Endothelial cell of umbilical vein (primary cell): ENCODE measurements at regions not wholly inside any gene's neighbourhood (a gene's known extent, or its start where the extent isn't known, plus 50 kb on each side); places are given as distances from the start of the nearest gene placed in this dataset.

Experiments
- BruUV-seq: library from RNA; stranded (reverse); fragments of 400-500 nt; replicated peaks from 2 replicates; lab custom pipeline; 2021; lab: Mats Ljungman, UMichigan
- CTCF ChIA-PET: fragments of 300-600, 350-600 bp; sonication (Branson Sonifier 250); formaldehyde crosslinking; loops from one replicate; lab custom pipeline; 2021; ENCODE audit warnings: antibody characterized with exemption, inconsistent platforms; lab: Charles Lee
- POLR2A ChIA-PET: fragments of 300-600, 350-600 bp; sonication (Branson Sonifier 250); formaldehyde crosslinking; loops from one replicate; lab custom pipeline; 2021; ENCODE audit warnings: antibody characterized with exemption, inconsistent platforms; lab: Charles Lee
- DNase-seq: peaks from one replicate; pipeline ENCODE4 v3.0.0-alpha.2; 2011; ENCODE audit warnings: low read depth, low spot score
- FAIRE-seq: peaks from 2 replicates; lab custom pipeline; 2011; peaks lifted over from hg19 to GRCh38; lab: Jason Lieb, UNC
- H2AFZ ChIP-seq: 2 replicates; pipeline ENCODE4 v1.6.0; 2012; ENCODE audit warnings: low read depth, low read length, control low read depth, inconsistent platforms
- H3K27ac ChIP-seq: 2 replicates; pipeline ENCODE4 v1.5.1; 2011; ENCODE audit warnings: low read depth, mild to moderate bottlenecking, control low read depth, low read length, moderate library complexity; ENCODE audit not compliant: insufficient read depth
- H3K27me3 ChIP-seq, 2 experiments: 2 replicates each; pipeline versions ENCODE4 v1.6.0 to v1.6.1; 2011; ENCODE audit warnings: low read length in 2 of 2, mixed read lengths in 1 of 2; ENCODE audit not compliant: control insufficient read depth in 2 of 2, insufficient read depth in 2 of 2
- H3K36me3 ChIP-seq, 2 experiments: 2 replicates in 1 of 2; 3 replicates in 1 of 2; pipeline ENCODE4 v1.5.1; 2011; ENCODE audit warnings: low read length in 2 of 2, mild to moderate bottlenecking in 1 of 2, moderate library complexity in 1 of 2; ENCODE audit not compliant: control insufficient read depth in 2 of 2, insufficient read depth in 2 of 2; ENCODE audit errors: extremely low read depth in 1 of 2
- H3K4me1 ChIP-seq: 3 replicates; pipeline ENCODE4 v1.5.1; 2011; ENCODE audit warnings: mild to moderate bottlenecking, low read length; ENCODE audit not compliant: control insufficient read depth, insufficient read depth; ENCODE audit errors: extremely low read depth
- H3K4me2 ChIP-seq: 2 replicates; pipeline ENCODE4 v1.6.1; 2011; ENCODE audit warnings: low read length, control low read depth, mixed read lengths; ENCODE audit not compliant: insufficient read depth
- H3K4me3 ChIP-seq, 3 experiments: fragments of 200-600 bp in 1 of 3; sonication (generic), shearing (Covaris generic) in 1 of 3; replicated peaks in 1 of 3; 2 replicates each; pipeline ENCODE4 v1.5.1; 2011 to 2016; ENCODE audit warnings: control low read depth in 3 of 3, low read length in 3 of 3, mild to moderate bottlenecking in 2 of 3, inconsistent platforms in 1 of 3, low read depth in 1 of 3, moderate library complexity in 1 of 3; ENCODE audit not compliant: insufficient read depth in 1 of 3
- H3K79me2 ChIP-seq: 2 replicates; pipeline ENCODE4 v1.6.0; 2012; ENCODE audit warnings: low read length, inconsistent platforms; ENCODE audit not compliant: control insufficient read depth, insufficient read depth
- H3K9ac ChIP-seq: replicated peaks from 2 replicates; pipeline ENCODE3; 2011; ENCODE audit warnings: low read length, control low read depth; ENCODE audit not compliant: insufficient read depth; ENCODE audit errors: extremely low read depth
- H3K9me1 ChIP-seq: replicated peaks from 3 replicates; pipeline ENCODE4 v1.6.0; 2011; ENCODE audit warnings: mild to moderate bottlenecking, low read length; ENCODE audit not compliant: control insufficient read depth, insufficient read depth; ENCODE audit errors: extremely low read depth
- H3K9me3 ChIP-seq: replicated peaks from 2 replicates; pipeline ENCODE4 v1.5.1; 2012; ENCODE audit warnings: low read length, inconsistent platforms; ENCODE audit not compliant: control insufficient read depth, insufficient read depth
- H4K20me1 ChIP-seq: replicated peaks from 2 replicates; pipeline ENCODE3; 2011; ENCODE audit warnings: mild to moderate bottlenecking, low read length; ENCODE audit not compliant: control insufficient read depth, insufficient read depth; ENCODE audit errors: extremely low read depth
- CTCF ChIP-seq, 2 donors: IDR thresholded peaks; 1 replicate in 1 of 2; 2 replicates in 1 of 2; pipeline ENCODE4 v1.5.1; 2011; ENCODE audit warnings: low read length in 2 of 2, mild to moderate bottlenecking in 2 of 2, moderate library complexity in 2 of 2, control low read depth in 1 of 2, inconsistent platforms in 1 of 2, low read depth in 1 of 2; ENCODE audit not compliant: insufficient read depth in 1 of 2; ENCODE audit errors: extremely low read depth in 1 of 2
- EZH2 ChIP-seq: IDR thresholded peaks from 2 replicates; pipeline ENCODE4 v1.6.1; 2012; ENCODE audit warnings: borderline replicate concordance, low read depth, mild to moderate bottlenecking, moderate library complexity, low read length, inconsistent platforms; ENCODE audit not compliant: severe bottlenecking
- FOS ChIP-seq: IDR thresholded peaks from 2 replicates; pipeline ENCODE4 v1.6.1; 2011; ENCODE audit warnings: mild to moderate bottlenecking, low read length, moderate library complexity, borderline replicate concordance; ENCODE audit not compliant: insufficient read depth
- GATA2 ChIP-seq: IDR thresholded peaks from 2 replicates; pipeline ENCODE4 v1.7.0; 2011; ENCODE audit warnings: low read depth, mild to moderate bottlenecking, moderate library complexity, mixed read lengths, low read length; ENCODE audit not compliant: insufficient read length, insufficient read depth
- JUN ChIP-seq: IDR thresholded peaks from 2 replicates; pipeline ENCODE4 v1.6.1; 2011; ENCODE audit warnings: borderline replicate concordance, low read depth; ENCODE audit not compliant: insufficient read length, insufficient read depth
- MAX ChIP-seq: IDR thresholded peaks from 2 replicates; pipeline ENCODE4 v1.6.1; 2011; ENCODE audit not compliant: insufficient read depth, insufficient read length
- MYC ChIP-seq: IDR thresholded peaks from one replicate; pipeline ENCODE4 v1.6.1; 2011; ENCODE audit warnings: mild to moderate bottlenecking, low read depth, low read length
- POLR2A ChIP-seq: IDR thresholded peaks from 2 replicates; pipeline ENCODE4 v1.6.1; 2012; ENCODE audit warnings: low read depth, mild to moderate bottlenecking, control low read depth, low read length
- POLR2AphosphoS5 ChIP-seq: IDR thresholded peaks from 2 replicates; pipeline ENCODE4 v1.6.1; 2012; ENCODE audit warnings: low read depth, mild to moderate bottlenecking, control low read depth, low read length, moderate library complexity; ENCODE audit not compliant: insufficient read depth
- dilution Hi-C: fragments of 300-500 bp; cut with MboI; formaldehyde crosslinking; loops from one replicate; pipeline ENCODE4 v1.15.0; 2019; ENCODE audit warnings: low sequenced_read_pairs; ENCODE audit not compliant: extremely low pct_ligation_motif_present
- intact Hi-C: fragments of 100-400 bp; cut with micrococcal nuclease; formaldehyde crosslinking; loops from one replicate; pipeline ENCODE4 v1.10.0; 2022

GRCh38 chr13:79909644-79910043 is 428.7 kb downstream of the NDFIP2 start:
- H4K20me1 ChIP-seq, result no peaks in the 10 kb centered on the region
- H3K4me2 ChIP-seq, result no peak overlapping the region
- no peaks in the 10 kb centered on the region for H3K9me3 ChIP-seq
- H2AFZ ChIP-seq, result no peak overlapping the region
- H3K4me3 ChIP-seq, result no peak overlapping the region
- H3K9me1 ChIP-seq, result no peaks in the 10 kb centered on the region
- H3K79me2 ChIP-seq, result no peaks in the 10 kb centered on the region
- H3K9ac ChIP-seq, result no peak overlapping the region
- no peak for FAIRE-seq
- peak; percentile 28 for DNase-seq
- ChIA-PET POLR2A (no interaction called here), CTCF (no interaction called here)
- peaks cover 21% of the 10 kb centered on the region for H3K4me1 ChIP-seq
- no TSS peak for BruUV-seq
- dilution Hi-C loops (no loop called here), intact Hi-C loops (no loop called here)
- no peaks in the 10 kb centered on the region for H3K27me3 ChIP-seq
- H3K27ac ChIP-seq, result no peak overlapping the region
- no peak for TF ChIP-seq EZH2
- no peak for TF ChIP-seq POLR2AphosphoS5
- TF ChIP-seq MAX, result no peak
- TF ChIP-seq FOS, result no peak
- TF ChIP-seq JUN, result no peak
- no peak for TF ChIP-seq POLR2A
- TF ChIP-seq MYC, result no peak
- TF ChIP-seq CTCF (IDR thresholded peaks at IDR 0.05; ENCODE audit: extremely low read depth in 1 of 2, insufficient read depth in 1 of 2, low read depth in 1 of 2, low read length in 2 of 2), result no peak
- TF ChIP-seq GATA2, result no peak
- no peaks in the 10 kb centered on the region for H3K36me3 ChIP-seq
